WTC11 (cell line): ENCODE measurements at regions not wholly inside any gene's neighbourhood (a gene's known extent, or its start where the extent isn't known, plus 50 kb on each side); places are given as distances from the start of the nearest gene placed in this dataset.

ENCODE experiments used
- ATAC-seq: fragments of 200-7000 bp; cut with Tn5 transposase; 2 replicates; pipeline ENCODE4 v1.10.0; 2021; ENCODE audit warnings: mild to moderate bottlenecking, moderate library complexity
- CTCF ChIA-PET: fragments of 300-600 bp; sonication (Branson Sonifier 250); formaldehyde crosslinking; loops from one replicate; lab custom pipeline; 2021; ENCODE audit warnings: antibody characterized with exemption; lab: Charles Lee
- POLR2A ChIA-PET: fragments of 350-600 bp; sonication (Branson Sonifier 250); formaldehyde crosslinking; loops from one replicate; lab custom pipeline; 2021; ENCODE audit warnings: antibody characterized with exemption; lab: Charles Lee
- DNase-seq: peaks from one replicate; pipeline ENCODE4 v3.0.0; 2021; ENCODE audit warnings: low spot score
- H3K27ac Mint-ChIP-seq: 2 replicates; pipeline ENCODE4 v1.8.0; 2021; ENCODE audit warnings: mixed read lengths
- H3K27me3 Mint-ChIP-seq: 2 replicates; pipeline ENCODE4 v1.8.0; 2021; ENCODE audit warnings: low read depth, mild to moderate bottlenecking, moderate library complexity, mixed read lengths
- H3K36me3 Mint-ChIP-seq: 2 replicates; pipeline ENCODE4 v1.8.0; 2021; ENCODE audit warnings: mixed read lengths
- H3K4me1 Mint-ChIP-seq: 2 replicates; pipeline ENCODE4 v1.8.0; 2022; ENCODE audit warnings: mixed read lengths
- H3K4me3 Mint-ChIP-seq: 2 replicates; pipeline ENCODE4 v1.8.0; 2021; ENCODE audit warnings: mild to moderate bottlenecking, moderate library complexity, mixed read lengths
- H3K9me3 Mint-ChIP-seq: 2 replicates; pipeline ENCODE4 v1.8.0; 2021; ENCODE audit warnings: mixed read lengths
- AFF4 ChIP-seq: sonication (generic); formaldehyde crosslinking; IDR thresholded peaks from 2 replicates; pipeline ENCODE4 v1.8.1; 2023; ENCODE audit warnings: mild to moderate bottlenecking, missing genetic modification reagents, borderline replicate concordance
- AR ChIP-seq: fragments of 250-450 bp; sonication (Bioruptor Pico); IDR thresholded peaks from 2 replicates; pipeline ENCODE4 v1.9.0; 2021; ENCODE audit warnings: mild to moderate bottlenecking
- ARID4B ChIP-seq: sonication (generic); formaldehyde crosslinking; IDR thresholded peaks from 2 replicates; pipeline ENCODE4 v1.8.0; 2023; ENCODE audit warnings: missing genetic modification reagents, mild to moderate bottlenecking, borderline replicate concordance
- ATF1 ChIP-seq: sonication (generic); formaldehyde crosslinking; IDR thresholded peaks from 2 replicates; pipeline ENCODE4 v1.8.1; 2023; ENCODE audit warnings: mild to moderate bottlenecking, moderate library complexity, missing genetic modification reagents
- ATF2 ChIP-seq: sonication (generic); formaldehyde crosslinking; IDR thresholded peaks from 2 replicates; pipeline ENCODE4 v1.8.1; 2022; ENCODE audit warnings: low read depth, missing genetic modification reagents, borderline replicate concordance
- CDX4 ChIP-seq: fragments of 250-450 bp; sonication (Bioruptor Pico); IDR thresholded peaks from 2 replicates; pipeline ENCODE4 v1.9.0; 2021; ENCODE audit warnings: moderate library complexity, mild to moderate bottlenecking, inconsistent platforms, borderline replicate concordance
- E2F5 ChIP-seq: sonication (generic); formaldehyde crosslinking; IDR thresholded peaks from 2 replicates; pipeline ENCODE4 v1.8.1; 2022; ENCODE audit warnings: mild to moderate bottlenecking, moderate library complexity, missing genetic modification reagents
- IRF2 ChIP-seq: sonication (generic); formaldehyde crosslinking; IDR thresholded peaks from 2 replicates; pipeline ENCODE4 v1.8.0; 2022; ENCODE audit warnings: low read depth, missing genetic modification reagents, borderline replicate concordance
- JUN ChIP-seq: sonication (generic); formaldehyde crosslinking; IDR thresholded peaks from 2 replicates; pipeline ENCODE4 v1.8.0; 2023; ENCODE audit warnings: mild to moderate bottlenecking, missing genetic modification reagents
- KAT7 ChIP-seq: sonication (generic); formaldehyde crosslinking; IDR thresholded peaks from 2 replicates; pipeline ENCODE4 v1.8.1; 2023; ENCODE audit warnings: missing genetic modification reagents, mild to moderate bottlenecking, borderline replicate concordance
- RORB ChIP-seq: fragments of 250-450 bp; sonication (Bioruptor Pico); IDR thresholded peaks from 2 replicates; pipeline ENCODE4 v1.9.0; 2021; ENCODE audit warnings: mild to moderate bottlenecking
- ZNF232 ChIP-seq: sonication (generic); formaldehyde crosslinking; IDR thresholded peaks from 2 replicates; pipeline ENCODE4 v1.8.0; 2022; ENCODE audit warnings: mild to moderate bottlenecking, missing genetic modification reagents
- ZNF416 ChIP-seq: fragments of 250-450 bp; sonication (Bioruptor Pico); IDR thresholded peaks from 2 replicates; pipeline ENCODE4 v1.9.0; 2021; ENCODE audit warnings: mild to moderate bottlenecking, inconsistent platforms

- Mint-ChIP-seq H3K36me3 (0 out of 2 replicates have a peak, but pooled peaks cover 3% of the 10 kb centered on the region), H3K9me3 (peaks cover 3% of the 10 kb centered on the region; the same call in 1 of the 2 replicates), H3K27me3 (no peaks in the 10 kb centered on the region), H3K4me3 (no peak overlapping the region), H3K4me1 (no peaks in the 10 kb centered on the region), H3K27ac (no peak overlapping the region)
- TF ChIP-seq KAT7 (CRISPR knock-in tag) (no peak), CDX4 (CRISPR knock-in tag) (no peak), IRF2 (CRISPR knock-in tag) (no peak), ZNF416 (CRISPR knock-in tag) (no peak), JUN (CRISPR knock-in tag) (no peak), ZNF232 (CRISPR knock-in tag) (no peak), ATF2 (CRISPR knock-in tag) (no peak), ARID4B (CRISPR knock-in tag) (no peak), ATF1 (CRISPR knock-in tag) (no peak)
- no peak for DNase-seq
- ChIA-PET CTCF (no interaction called here), POLR2A (no interaction called here)
- no peak for ATAC-seq
Observed at GRCh38 chr11:27191639-27192038, 151.0 kb downstream of the BBOX1 start.

- DNase-seq (no peak), ATAC-seq (no peak)
- Mint-ChIP-seq H3K4me1 (peaks cover 14% of the 10 kb centered on the region), H3K36me3 (0 out of 2 replicates have a peak, but pooled peaks cover 5% of the 10 kb centered on the region), H3K27me3 (no peaks in the 10 kb centered on the region), H3K27ac (no peak overlapping the region), H3K4me3 (no peak overlapping the region), H3K9me3 (peaks cover 5% of the 10 kb centered on the region; the same call in 1 of the 2 replicates)
- TF ChIP-seq E2F5 (no peak), RORB (CRISPR knock-in tag) (no peak), AR (CRISPR knock-in tag) (no peak), AFF4 (CRISPR knock-in tag) (no peak)
- ChIA-PET POLR2A (no interaction called here), CTCF (no interaction called here)
Observed at GRCh38 chr11:27188696-27189095, 148.1 kb downstream of the BBOX1 start.
